GM21717 (cell line): ENCODE measurements at regions not wholly inside any gene's neighbourhood (a gene's known extent, or its start where the extent isn't known, plus 50 kb on each side); places are given as distances from the start of the nearest gene placed in this dataset.

Experiments
- ATAC-seq: cut with Tn5 transposase; IDR thresholded peaks from one replicate; pipeline ENCODE4 v1.9.1; 2021; ENCODE audit warnings: mild to moderate bottlenecking, moderate library complexity; ENCODE audit not compliant: unreplicated experiment

DNA sequence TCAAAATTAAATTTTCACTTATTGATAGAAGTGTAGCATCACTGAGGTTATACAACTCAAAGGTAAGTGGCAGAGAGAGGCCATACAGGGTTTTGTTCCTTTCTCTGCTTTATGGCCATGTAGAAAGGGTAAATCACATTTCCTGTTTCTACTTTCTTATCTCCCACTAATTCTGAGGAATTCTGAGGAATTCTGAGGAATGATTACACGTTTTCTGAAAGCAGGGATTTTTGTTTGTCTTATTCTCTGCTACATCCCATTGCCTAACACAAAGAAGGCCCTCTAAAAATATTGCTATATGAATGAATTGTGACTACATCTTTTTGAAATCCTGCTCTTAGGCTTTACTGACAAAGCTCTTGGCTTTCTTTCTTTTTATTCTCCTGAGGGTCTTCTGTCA, 516.9 kb upstream of the ZNF608 start:
- no peak for ATAC-seq

DNA sequence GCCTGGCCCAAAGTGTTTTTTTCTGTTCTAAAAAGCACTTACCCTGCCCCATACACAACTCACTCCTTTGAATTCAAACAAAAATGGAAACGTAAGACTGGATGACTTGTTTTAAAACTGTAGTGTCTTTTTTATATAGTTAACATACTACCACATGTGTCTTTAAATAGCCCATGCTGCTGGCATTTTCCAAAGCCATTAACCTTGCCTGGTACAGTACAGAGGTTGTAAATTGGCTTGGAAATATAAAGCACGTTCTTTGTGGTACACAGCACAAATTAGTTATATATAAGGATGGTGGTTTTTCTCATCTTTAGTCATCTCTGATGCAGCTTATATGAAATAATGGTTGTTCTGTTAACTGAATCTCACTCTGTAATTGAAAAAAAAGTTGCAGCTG, 519.7 kb upstream of the ZNF608 start:
- ATAC-seq = no peak

DNA sequence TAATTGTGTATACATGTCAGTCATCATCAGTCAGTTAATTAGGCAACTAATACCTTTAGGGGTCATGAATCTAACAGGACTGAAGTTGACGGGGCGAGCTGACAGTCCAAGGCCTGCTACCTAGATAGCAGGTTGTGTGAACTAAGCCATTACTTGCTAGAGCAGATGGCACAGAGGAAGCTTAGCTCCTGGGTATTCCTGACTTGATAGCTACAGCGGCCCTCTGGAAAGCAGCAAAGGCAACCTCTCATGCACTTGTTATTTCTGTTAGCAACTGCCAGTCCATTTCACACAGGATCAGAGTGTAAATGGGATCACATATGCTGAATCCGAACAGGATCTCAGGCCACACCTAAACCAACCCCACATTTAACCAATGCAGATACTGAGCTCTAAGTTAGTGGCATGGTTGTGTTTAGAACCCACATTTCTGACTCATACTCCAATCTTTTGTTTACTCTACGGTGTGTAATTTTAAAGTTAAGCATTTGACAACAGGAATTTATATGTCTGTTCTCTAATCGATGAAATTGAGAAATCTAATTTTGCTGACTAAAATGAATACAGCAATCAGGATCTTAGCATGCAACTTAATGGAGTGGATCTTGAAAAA, 521.3 kb upstream of the ZNF608 start:
- no peak for ATAC-seq

DNA sequence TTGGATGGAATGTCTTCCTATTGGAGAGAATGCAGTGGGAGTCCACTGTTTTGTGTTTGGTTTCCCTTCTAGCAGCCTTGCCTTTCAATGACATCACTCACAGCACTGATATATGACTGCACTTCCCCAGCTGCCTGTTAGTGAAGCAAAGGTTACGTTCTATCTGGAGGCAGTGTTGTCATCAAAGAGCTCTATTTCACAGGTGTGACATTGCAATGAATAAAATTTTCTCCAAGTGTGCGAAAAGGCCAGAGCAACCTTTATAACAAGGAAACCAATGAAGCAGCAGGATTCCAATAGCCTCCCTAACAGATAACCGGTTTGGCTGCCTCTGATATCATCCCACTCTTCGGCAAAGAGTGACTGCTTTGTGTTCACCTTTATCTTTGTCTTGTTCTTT, 523.5 kb upstream of the ZNF608 start:
- no peak for ATAC-seq

DNA sequence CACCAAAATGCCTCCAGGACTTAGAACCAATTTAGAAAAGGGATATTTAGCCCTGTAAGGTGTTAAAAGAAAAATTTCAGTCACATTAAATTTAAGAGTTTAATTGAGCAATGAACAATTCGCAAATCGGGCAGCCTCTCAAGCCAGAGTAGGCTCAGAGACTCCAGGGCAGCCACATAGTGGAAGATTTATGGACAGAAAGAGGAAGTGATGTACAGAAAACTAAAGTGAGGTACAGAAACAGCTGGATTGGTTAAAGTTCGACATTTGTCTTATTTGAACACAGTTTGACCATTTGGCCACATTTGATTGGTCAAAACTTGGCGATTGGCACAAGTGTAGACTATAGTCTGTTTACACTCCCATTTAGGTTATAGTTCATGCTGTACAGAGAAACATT, 525.9 kb upstream of the ZNF608 start:
- no peak for ATAC-seq

DNA sequence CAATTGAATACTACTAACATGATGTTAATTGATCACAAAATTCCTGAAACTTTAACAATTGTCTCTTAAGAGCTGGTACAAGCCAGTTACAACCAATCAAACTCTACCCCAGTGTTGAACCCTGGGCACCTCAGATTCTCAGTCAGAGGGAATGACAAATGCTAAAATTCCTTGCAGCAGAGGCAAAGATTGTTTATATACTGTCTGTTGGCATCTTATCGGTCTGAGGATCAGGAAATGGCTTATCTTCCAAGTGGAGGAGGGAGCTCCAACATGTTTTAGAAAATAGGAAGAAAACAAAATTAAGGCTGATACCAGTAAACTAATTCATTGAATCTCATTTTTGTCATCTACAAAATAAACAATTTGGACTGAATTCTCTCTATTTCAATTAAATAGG, 527.8 kb upstream of the ZNF608 start:
- no peak for ATAC-seq

DNA sequence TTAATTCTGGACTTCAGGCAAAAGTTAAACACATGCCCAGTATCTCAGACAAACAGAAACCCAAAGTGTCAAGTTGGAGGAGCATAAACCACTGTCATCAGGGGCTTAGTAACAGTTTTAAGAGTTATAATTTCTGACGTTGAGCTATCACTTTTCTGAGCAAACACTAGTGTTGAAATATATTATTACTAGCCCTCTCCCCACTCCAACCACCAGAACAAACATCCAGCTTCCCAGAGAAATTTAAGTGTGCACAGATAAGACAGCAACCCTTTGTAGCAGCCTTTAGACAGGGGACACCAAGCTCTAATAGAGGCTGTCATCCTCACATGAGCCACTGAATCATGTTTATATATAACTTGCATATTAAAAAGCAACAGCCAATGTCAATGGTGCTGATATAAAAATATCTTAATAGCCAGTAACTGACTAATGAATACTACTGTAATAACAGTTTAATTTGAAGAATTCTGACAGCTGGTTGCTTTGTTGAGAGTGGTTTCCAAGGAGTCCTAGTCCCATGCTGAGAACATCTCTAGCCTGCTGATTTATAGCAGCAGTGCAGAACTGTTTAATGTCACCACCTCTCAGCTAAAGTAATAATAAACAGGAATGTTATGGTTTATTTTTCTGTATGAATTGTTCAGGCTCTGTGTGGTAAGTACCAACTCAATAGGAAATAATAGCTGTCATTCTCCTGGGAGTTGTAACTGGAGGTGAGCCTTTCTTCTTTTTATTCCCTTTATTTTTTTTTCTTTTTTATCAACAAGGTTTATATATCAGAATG, 528.7 kb upstream of the ZNF608 start:
- ATAC-seq = no peak

DNA sequence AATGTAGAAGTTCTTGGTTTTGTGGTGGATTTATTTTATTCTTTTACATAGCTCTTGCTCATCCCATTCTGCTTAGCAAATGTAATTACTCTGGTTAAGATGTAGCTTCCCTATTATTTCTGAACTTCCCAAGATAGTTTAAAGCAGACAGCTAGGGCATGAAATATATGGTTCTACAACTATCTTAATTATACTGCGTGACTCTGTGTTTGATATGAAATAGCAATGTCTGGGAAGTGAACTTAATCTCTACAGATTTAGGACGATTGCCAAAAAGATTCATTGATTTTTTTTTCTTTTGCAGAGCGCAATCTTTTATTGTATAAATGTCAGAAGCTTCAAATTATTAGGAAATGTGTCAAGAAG, 529.3 kb upstream of the ZNF608 start:
- ATAC-seq = no peak

DNA sequence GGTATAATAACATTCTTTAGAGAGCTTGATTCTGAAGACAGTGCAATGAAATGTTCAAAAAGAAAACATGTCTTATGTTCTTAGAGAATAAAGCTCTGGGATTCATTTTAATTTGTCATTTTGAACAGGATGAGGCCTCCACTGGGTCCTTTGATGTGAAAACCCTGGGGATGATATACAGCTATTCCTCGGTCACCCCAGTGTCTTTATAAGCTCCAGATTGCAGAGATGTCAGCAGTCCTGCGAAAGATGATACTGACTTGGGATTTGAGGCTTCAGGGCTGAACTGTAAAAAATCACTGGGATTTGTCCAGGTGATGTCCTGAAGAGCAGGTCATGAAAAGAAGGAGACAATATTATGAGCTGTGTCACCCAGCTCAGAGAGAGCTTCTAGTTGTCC, 529.7 kb upstream of the ZNF608 start:
- no peak for ATAC-seq

DNA sequence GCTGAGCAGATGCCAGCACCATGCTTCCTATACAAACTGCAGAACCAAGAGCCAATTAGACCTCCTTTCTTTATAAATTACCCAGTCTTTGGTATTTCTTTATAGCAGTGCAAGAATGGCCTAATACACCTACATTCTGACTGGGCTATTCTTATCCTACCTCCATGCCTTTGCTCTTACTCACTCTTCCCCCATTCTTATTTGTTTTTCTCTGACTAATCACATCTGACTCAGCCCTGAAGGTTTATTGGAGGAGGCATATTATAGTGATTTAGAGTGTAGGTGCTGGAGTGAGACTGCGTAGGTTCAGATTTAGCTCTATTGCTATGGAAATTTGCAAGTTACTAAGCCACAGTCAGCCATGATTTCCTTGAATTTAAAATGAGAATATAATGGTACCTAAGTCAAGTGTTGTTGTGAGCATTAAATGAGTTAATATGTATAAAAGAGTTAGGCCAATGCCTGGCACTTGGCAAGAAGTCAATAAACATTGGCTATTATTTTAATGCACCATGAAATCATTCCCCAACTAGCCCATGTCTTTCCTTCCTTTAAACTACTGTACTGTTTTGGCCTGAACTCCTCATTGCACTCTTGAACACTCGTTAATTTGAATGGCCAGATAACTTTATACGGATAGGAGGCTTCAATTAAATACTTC, 531.2 kb upstream of the ZNF608 start:
- ATAC-seq = no peak

DNA sequence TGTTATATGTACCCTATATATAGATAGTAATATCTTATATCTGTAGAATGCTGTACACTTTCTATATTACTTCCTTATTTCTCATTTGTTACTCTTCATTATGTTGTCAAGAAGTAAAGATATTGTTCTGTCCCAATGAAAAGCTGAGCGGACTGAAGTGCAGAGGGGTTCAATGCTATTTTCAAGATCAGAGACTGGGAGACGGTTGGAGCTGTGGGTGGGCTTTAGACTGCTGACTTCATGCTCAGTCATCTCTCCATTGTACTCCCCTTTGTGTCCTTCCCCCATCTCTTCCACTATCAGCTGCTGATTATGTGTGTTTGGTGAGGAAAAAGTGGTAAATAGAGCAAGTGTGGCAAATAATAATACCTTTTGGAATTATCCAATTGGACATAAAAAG, 532.3 kb upstream of the ZNF608 start:
- ATAC-seq = no peak

DNA sequence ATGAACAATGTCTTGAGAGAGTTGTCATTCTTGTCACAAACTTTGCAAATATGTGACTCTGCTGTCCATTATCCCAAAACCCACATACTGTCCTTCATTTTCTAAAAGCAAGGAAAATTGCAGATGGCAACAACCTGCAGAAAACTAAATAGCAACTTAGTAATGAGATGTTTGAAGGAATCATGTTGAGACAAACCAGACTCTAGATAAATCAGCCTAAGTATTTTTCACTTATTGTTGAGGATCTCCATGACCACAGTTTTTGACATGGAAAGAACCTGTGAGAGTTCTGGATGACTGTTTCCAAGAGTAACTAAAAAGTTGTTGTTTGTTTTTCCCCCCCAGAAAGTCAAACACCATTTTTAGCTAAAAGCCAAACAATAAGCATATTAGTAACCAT, 535.2 kb upstream of the ZNF608 start:
- no peak for ATAC-seq

DNA sequence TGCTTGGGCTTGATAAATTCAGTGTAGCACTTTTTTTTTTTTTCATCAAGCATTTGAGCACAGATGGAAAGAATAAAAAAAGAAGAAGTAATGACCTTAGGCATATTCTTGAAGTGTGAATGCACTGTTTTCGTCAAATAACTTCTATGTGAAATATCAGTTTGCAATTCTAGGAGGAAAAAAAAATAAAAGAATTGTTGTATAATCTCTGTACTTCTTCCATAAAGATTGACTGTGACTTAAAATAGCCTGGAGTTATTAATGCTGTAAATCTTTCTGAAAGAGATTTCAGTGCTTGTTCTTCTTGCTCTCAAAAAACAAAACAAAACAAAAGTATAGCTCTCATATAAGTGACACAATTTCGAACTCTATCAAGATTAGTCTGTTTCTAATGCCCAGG, 536.9 kb upstream of the ZNF608 start:
- no peak for ATAC-seq

DNA sequence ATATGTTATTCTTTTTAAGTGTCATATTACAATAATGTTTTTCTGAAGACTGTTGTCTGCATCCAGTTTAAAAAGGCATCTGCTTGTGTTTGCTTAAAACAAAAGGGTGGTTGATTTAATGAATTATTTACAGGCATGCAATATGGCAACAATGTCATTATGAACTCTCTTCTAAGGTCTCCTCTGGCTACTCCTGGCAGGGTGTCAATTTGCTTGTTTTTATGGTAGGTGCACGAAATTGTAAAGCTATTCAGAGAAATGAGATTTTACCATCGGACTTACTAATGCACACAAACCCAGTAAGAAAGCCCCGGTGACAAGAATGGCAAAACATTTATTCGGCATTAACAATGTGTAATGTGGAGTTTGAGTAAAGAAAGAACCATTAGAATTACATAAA, 539.8 kb upstream of the ZNF608 start:
- ATAC-seq = no peak

DNA sequence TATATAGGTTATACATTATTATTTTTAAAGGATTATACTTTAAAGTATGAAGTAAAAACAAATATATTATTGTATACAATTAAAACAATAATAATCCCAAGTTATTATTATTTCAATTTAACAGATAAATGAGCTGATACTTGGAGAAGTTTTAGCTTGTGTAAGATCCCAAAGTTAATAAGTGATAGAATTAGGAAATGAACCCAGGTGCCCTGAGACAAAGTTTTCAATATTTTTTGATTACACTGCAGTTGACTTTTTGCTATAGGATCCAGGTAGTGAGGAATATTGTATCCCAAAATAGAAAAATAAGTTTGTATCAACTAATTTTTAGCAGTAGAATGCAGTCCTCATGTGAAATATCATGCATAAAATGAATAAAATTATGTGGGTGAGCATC, 543.2 kb upstream of the ZNF608 start:
- ATAC-seq = no peak

DNA sequence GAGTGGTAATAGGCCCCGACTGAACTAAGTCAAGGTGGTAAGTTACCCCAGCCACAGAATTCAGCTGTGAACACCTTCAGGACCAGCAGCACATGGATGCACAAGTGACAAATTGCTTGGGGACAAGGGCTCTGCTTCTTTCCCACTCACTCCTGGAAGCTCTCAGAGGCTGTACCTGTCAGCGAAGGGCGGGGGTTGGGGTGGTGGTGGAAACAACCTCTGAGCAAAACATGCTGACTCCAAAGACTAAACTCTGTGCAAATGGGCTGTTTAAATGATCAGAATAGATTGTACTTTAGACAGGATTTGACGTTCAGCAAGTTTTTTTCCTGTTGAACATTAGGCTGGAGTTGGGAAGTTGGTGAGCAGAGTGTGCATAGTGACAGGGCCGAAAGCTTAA, 544.5 kb upstream of the ZNF608 start:
- ATAC-seq = no peak

DNA sequence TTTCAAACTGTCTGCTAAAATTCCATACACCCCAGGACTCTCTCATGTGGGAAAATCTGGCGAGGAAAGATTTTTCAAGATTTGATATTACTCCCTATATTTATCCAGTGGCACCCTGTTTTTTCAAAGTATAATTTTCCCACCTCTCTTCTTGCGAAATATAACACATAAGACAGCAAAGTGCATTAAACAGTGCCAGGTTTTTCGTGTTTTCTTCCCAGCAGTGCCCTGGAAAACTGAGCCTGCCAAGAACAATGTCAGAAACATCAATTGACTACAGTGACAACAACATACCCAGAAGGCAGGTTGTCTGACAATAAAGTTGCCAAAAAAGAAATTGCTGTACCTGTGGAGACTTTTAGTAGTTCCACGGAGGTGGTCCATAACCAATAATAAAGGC, 545.0 kb upstream of the ZNF608 start:
- ATAC-seq = no peak

DNA sequence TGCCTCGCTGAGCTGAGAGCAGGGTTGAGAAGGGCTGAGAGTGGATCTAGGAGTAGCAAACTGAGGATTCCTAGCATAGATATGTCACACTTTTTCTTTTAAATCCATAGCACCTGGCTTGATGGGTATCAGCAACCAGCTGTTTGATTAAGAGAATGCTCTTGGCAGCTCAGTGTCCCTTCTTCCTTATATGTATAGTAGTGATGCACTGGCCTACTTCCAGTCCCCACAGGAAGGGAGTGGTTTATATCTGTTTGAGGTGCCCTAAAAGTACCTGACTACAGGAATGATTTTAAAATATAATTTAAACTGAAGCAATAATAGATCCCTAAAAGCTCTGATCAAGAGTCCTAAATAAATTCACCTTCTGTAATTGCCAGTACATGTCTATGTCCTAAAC, 546.8 kb upstream of the ZNF608 start:
- ATAC-seq = no peak

DNA sequence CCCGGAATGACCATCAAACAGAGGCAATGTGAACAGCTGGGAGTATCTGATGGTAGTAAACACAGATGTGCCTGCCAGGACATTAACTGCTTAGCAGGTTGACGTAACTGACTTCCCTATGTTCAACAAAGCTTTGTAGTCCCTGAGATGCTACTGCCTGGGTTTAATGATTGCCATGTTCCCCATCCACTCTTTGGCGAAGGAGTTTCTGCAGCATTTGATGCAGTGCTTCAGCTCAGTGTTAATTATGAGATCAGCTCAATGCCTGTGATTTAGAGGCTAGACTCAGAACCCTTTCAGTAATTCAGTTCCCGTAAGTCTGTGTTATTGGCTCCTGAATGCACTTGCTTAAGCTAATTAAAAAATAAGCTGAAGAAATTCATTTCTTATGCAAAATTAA, 547.3 kb upstream of the ZNF608 start:
- no peak for ATAC-seq

DNA sequence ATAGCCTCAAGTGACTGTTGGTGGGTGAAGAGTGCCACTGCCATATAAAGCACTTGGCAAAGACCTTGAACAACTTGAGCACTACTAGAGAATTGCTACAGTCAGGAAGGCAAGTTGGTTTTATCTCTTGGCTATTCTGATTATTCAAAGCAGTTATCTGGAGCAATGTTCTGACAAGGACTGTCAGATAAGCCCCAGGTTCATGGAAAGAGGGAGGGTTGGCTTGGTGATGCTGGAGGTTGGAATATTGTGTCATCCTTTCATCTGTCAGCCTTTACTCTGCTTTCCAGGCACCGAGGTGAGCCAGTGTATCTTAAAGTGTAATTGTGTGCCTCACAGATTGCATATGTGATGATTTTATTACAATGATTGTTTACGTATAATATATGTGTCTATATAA, 548.4 kb upstream of the ZNF608 start:
- no peak for ATAC-seq

DNA sequence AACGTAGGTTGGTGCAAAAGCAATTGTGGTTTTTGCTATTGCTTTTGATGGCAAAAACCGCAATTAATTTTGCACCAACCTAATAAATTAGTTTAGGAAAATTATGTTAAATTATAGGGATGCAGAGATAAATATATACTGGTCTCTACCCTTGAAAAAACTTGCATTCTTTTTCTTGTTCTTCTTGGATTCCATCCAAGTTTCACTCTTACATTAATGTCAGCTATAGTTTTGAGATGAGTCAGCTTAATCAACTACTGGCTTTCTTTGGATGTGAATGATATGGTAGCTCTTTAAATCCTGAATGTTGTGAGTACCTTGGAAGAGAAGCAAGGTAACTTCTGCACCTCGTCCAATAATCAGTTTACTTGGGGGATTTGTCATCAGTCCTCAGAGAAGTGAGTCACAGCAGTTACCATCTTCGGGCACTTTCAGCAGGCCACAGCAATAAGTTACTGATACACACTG, 549.0 kb upstream of the ZNF608 start:
- ATAC-seq = no peak

DNA sequence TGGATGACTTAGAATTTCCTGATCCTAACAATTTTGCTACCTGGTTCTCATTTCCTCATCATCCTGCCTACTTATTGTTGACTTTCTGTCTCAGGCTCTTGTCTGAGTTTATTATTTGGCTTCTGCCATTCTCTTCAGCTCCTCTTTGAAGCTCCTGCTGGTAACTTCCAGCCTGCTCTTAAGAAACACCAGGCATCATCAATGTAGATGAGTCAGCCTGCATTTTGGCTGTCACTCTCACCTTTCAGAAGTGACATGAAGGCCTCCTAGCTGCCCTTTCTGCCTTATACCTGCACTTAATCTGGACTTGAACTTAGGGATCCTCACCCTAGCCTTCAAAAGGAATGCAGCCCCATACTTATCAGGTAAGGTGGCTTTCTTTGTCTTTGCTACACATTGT, 551.8 kb upstream of the ZNF608 start:
- no peak for ATAC-seq
